ENCODE measurements at regions not wholly inside any gene's neighbourhood (a gene's known extent, or its start where the extent isn't known, plus 50 kb on each side); places are given as distances from the start of the nearest gene placed in this dataset.

DNA sequence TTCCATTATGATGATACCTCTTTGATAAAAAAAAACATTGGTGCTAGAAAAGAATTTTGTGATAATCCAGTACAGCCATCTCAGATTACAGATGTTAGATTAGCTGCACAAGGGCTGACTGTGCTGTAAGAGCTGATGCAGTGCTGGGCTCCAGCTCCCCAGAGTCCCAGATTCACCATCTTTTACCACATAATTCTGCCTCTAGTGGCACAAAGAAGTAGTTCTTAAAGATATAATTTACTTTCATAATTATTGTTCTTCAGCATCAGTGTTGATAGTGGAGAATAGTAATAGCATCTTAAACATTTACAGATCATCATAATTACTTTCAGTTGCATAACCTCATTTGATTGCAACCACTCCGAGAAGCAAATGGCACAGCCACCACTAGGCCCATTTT lies 262.1 kb downstream of the BRINP2 start:
- no TSS peak for BruUV-seq (replicated peaks)
- H3K56ac ChIP-seq (ENCODE audit: extremely low read depth, insufficient read depth, low read length), result no peak overlapping the region
- H3K9me3 ChIP-seq (ENCODE audit: control insufficient read depth, insufficient read depth, low read length), result no peaks in the 10 kb centered on the region
- no peak overlapping the region for H2BK5ac ChIP-seq (ENCODE audit: low read depth, low read length, poor library complexity, severe bottlenecking)
- no peak overlapping the region for H2AK5ac ChIP-seq (ENCODE audit: low read depth, low read length)
- no peak overlapping the region for H4K91ac ChIP-seq (ENCODE audit: insufficient read depth, low read depth, low read length)
- no peak overlapping the region for H3K18ac ChIP-seq (ENCODE audit: low read depth, low read length)
- DNase-seq (peak; percentile 1), ATAC-seq (ENCODE audit: low read depth) (no peak)
- WGBS, 2 experiments (ENCODE audit: extremely low coverage in 2 of 2, insufficient read length in 1 of 2), result no CpG with 5 or more reads among the region's 1 CpG
- no peaks in the 10 kb centered on the region for H3K36me3 ChIP-seq (ENCODE audit: control insufficient read depth, insufficient read depth, low read length)
- H3K4ac ChIP-seq (ENCODE audit: low read depth, low read length), result no peak overlapping the region
- H3K23ac ChIP-seq (ENCODE audit: low read depth, low read length), result no peak overlapping the region
- no peak overlapping the region for H2BK15ac ChIP-seq (ENCODE audit: low read depth, low read length)
- no peak overlapping the region for H4K5ac ChIP-seq (ENCODE audit: low read depth, low read length)
- H3K79me1 ChIP-seq (ENCODE audit: low read depth in 1 of 2, low read length in 2 of 2), result no peaks in the 10 kb centered on the region
- dilution Hi-C loops (cut with HindIII; ENCODE audit: low sequenced_read_pairs, unreplicated experiment), result no loop called here
- H2BK20ac ChIP-seq (ENCODE audit: low read depth, low read length), result no peak overlapping the region
- no peaks in the 10 kb centered on the region for H4K20me1 ChIP-seq (ENCODE audit: insufficient read depth, low read length)
- TF ChIP-seq, protein P1, sequence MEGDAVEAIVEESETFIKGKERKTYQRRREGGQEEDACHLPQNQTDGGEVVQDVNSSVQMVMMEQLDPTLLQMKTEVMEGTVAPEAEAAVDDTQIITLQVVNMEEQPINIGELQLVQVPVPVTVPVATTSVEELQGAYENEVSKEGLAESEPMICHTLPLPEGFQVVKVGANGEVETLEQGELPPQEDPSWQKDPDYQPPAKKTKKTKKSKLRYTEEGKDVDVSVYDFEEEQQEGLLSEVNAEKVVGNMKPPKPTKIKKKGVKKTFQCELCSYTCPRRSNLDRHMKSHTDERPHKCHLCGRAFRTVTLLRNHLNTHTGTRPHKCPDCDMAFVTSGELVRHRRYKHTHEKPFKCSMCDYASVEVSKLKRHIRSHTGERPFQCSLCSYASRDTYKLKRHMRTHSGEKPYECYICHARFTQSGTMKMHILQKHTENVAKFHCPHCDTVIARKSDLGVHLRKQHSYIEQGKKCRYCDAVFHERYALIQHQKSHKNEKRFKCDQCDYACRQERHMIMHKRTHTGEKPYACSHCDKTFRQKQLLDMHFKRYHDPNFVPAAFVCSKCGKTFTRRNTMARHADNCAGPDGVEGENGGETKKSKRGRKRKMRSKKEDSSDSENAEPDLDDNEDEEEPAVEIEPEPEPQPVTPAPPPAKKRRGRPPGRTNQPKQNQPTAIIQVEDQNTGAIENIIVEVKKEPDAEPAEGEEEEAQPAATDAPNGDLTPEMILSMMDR (conservative IDR thresholded peaks at IDR 0.05; ENCODE audit: low read depth, low read length), result peak; percentile 19; the same call in 1 of the 2 replicates
- no peak for TF ChIP-seq RCOR1 (IDR thresholded peaks at IDR 0.05; ENCODE audit: insufficient replicate concordance, low read length)
- ChIA-PET POLR2A (ENCODE audit: unreplicated experiment) (no interaction called here), CTCF (interaction anchor here (0.8 kb wide), 1 partner anchor 28 kb away, joined by 3 read pairs; no protein-coding TSS in a partner anchor)
- H3K9ac ChIP-seq (ENCODE audit: low read depth, low read length), result no peak overlapping the region
- no peaks in the 10 kb centered on the region for H3K9me1 ChIP-seq (ENCODE audit: insufficient read depth, low read length)
- intact Hi-C loops (cut with micrococcal nuclease), result no loop called here
- no peak overlapping the region for H2BK120ac ChIP-seq (ENCODE audit: low read depth, low read length)
- in situ Hi-C loops (cut with MboI; ENCODE audit: low sequenced_read_pairs), result no loop called here
- H3K14ac ChIP-seq (replicated peaks; ENCODE audit: low read depth, low read length), result no peak overlapping the region
- no peak overlapping the region for H3K4me3 ChIP-seq (ENCODE audit: insufficient read depth, low read depth, low read length)
- no peak overlapping the region for H2AK9ac ChIP-seq (replicated peaks; ENCODE audit: low read depth, low read length, poor library complexity)
- no peak overlapping the region for H2AFZ ChIP-seq (replicated peaks; ENCODE audit: low read length, poor library complexity)
- H3K4me1 ChIP-seq (ENCODE audit: control insufficient read depth, insufficient read depth, low read length), result no peaks in the 10 kb centered on the region
- no peak overlapping the region for H3K27ac ChIP-seq (ENCODE audit: insufficient read depth, low read length)
- H4K8ac ChIP-seq (ENCODE audit: low read depth in 2 of 2, low read length in 2 of 2), result no peak overlapping the region
- H3K27me3 ChIP-seq (ENCODE audit: control insufficient read depth, insufficient read depth, low read length), result no peaks in the 10 kb centered on the region
- H3K4me2 ChIP-seq (ENCODE audit: low read depth, low read length), result no peak overlapping the region
